Prostate gland (tissue), 2 donors: ENCODE measurements at regions not wholly inside any gene's neighbourhood (a gene's known extent, or its start where the extent isn't known, plus 50 kb on each side); places are given as distances from the start of the nearest gene placed in this dataset.

Experiments used
- DNase-seq: peaks from one replicate; pipeline ENCODE4 v3.0.0-alpha.2; 2019; ENCODE audit warnings: low spot score
- H3K27ac ChIP-seq, 2 donors: fragments of 200-600 bp; sonication (generic); 2 replicates each; pipeline ENCODE4 v1.5.1; 2017 to 2019
- H3K27me3 ChIP-seq: fragments of 200-600 bp; sonication (generic); replicated peaks from 2 replicates; pipeline ENCODE4 v1.5.1; 2019; ENCODE audit not compliant: insufficient read depth
- H3K36me3 ChIP-seq, 2 donors: fragments of 200-600 bp; sonication (generic); 1 replicate in 1 of 2; 2 replicates in 1 of 2; pipeline versions ENCODE4 v1.5.1 to v1.8.1; 2017 to 2019
- H3K4me1 ChIP-seq: fragments of 200-600 bp; sonication (generic); replicated peaks from 2 replicates; pipeline ENCODE4 v1.5.1; 2019
- H3K4me3 ChIP-seq, 2 donors: fragments of 200-600 bp; sonication (generic); 2 replicates each; pipeline ENCODE4 v1.5.1; 2017 to 2019
- H3K9me3 ChIP-seq: fragments of 200-600 bp; sonication (generic); 2 replicates; pipeline ENCODE4 v1.5.1; 2017
- CTCF ChIP-seq, 4 experiments: fragments of 200-600 bp in 2 of 4; fragments of 450-650 bp in 2 of 4; sonication (generic) in 2 of 4; IDR thresholded peaks; 1 replicate in 3 of 4; 2 replicates in 1 of 4; pipeline ENCODE4 v1.5.1; 2016 to 2019; ENCODE audit warnings: antibody characterized with exemption in 4 of 4, mild to moderate bottlenecking in 2 of 4, moderate library complexity in 2 of 4
- POLR2A ChIP-seq: fragments of 450-650 bp; IDR thresholded peaks from one replicate; pipeline ENCODE4 v1.6.1; 2016; ENCODE audit warnings: antibody characterized with exemption, mild to moderate bottlenecking
- POLR2AphosphoS5 ChIP-seq: sonication (generic); formaldehyde crosslinking; IDR thresholded peaks from one replicate; pipeline ENCODE4 v1.6.1; 2017; ENCODE audit warnings: antibody characterized with exemption
- WGBS: methylation state at CpG from one replicate; pipeline ENCODE4 v1.1.5; 2018; 5-methylcytosine and 5-hydroxymethylcytosine counted together
- intact Hi-C: fragments of 100-400 bp; cut with DNase I; formaldehyde crosslinking; loops from one replicate; pipeline ENCODE4 v1.14.2; 2022

- TF ChIP-seq POLR2AphosphoS5 = peak; percentile 85
- no peak for TF ChIP-seq POLR2A
Observed at GRCh38 chr5:67268231-67269021, 71.8 kb upstream of the CD180 start.

GRCh38 chr5:67267512-67268216, 71.1 kb upstream of the CD180 start:
- intact Hi-C loops = no loop called here
- 33% methylated on average over 7 of the region's 7 CpGs for WGBS

More at GRCh38 chr5:67268231-67269021, 71.8 kb upstream of the CD180 start:
- no peak overlapping the region for H3K4me3 ChIP-seq
- 9% methylated on average over 10 of the region's 10 CpGs for WGBS
- peak; percentile 85 for DNase-seq
- intact Hi-C loops = no loop called here
- peaks cover 13% of the 10 kb centered on the region for H3K4me1 ChIP-seq
- H3K27ac ChIP-seq = peak overlapping the region; percentile 74 to 83
- no peaks in the 10 kb centered on the region for H3K9me3 ChIP-seq
- no peaks in the 10 kb centered on the region for H3K36me3 ChIP-seq
- H3K27me3 ChIP-seq = no peaks in the 10 kb centered on the region

GRCh38 chr5:67266654-67267350, 70.2 kb upstream of the CD180 start:
- no peak overlapping the region for H3K4me3 ChIP-seq
- no peak overlapping the region for H3K27ac ChIP-seq
- H3K9me3 ChIP-seq = no peaks in the 10 kb centered on the region
- WGBS = 89% methylated on average over 6 of the region's 6 CpGs
- no peak for DNase-seq
- no peaks in the 10 kb centered on the region for H3K27me3 ChIP-seq
- intact Hi-C loops = no loop called here
- no peaks in the 10 kb centered on the region for H3K36me3 ChIP-seq
- peaks cover 7% of the 10 kb centered on the region for H3K4me1 ChIP-seq
- TF ChIP-seq POLR2AphosphoS5 (no peak), CTCF (IDR thresholded peaks at IDR 0.05) (no peak), POLR2A (no peak)

More at GRCh38 chr5:67267512-67268216, 71.1 kb upstream of the CD180 start:
- Histone ChIP-seq H3K27me3 (no peaks in the 10 kb centered on the region), H3K27ac (peak overlapping the region; percentile 74 to 83), H3K4me3 (no peak overlapping the region), H3K36me3 (no peaks in the 10 kb centered on the region), H3K4me1 (peaks cover 11% of the 10 kb centered on the region), H3K9me3 (no peaks in the 10 kb centered on the region)
- no peak for DNase-seq
- no peak for TF ChIP-seq POLR2AphosphoS5
- no peak for TF ChIP-seq POLR2A
- no peak for TF ChIP-seq CTCF (IDR thresholded peaks at IDR 0.05)

GRCh38 chr5:67265951-67266350, 69.4 kb upstream of the CD180 start:
- Histone ChIP-seq H3K36me3 (no peaks in the 10 kb centered on the region), H3K9me3 (no peaks in the 10 kb centered on the region), H3K4me3 (no peak overlapping the region), H3K27me3 (no peaks in the 10 kb centered on the region), H3K4me1 (peaks cover 7% of the 10 kb centered on the region), H3K27ac (no peak overlapping the region)
- 70% methylated on average over 1 of the region's 1 CpG for WGBS
- TF ChIP-seq CTCF (IDR thresholded peaks at IDR 0.05) (no peak), POLR2AphosphoS5 (no peak), POLR2A (no peak)
- DNase-seq = no peak
- intact Hi-C loops = no loop called here
